Smooth muscle cell (in vitro differentiated cells): ENCODE measurements at regions not wholly inside any gene's neighbourhood (a gene's known extent, or its start where the extent isn't known, plus 50 kb on each side); places are given as distances from the start of the nearest gene placed in this dataset.

Experiments used
- DNase-seq: peaks from one replicate; lab custom pipeline; 2025; ENCODE audit not compliant: unreplicated experiment; lab: John Stamatoyannopoulos, UW
- H2AFZ ChIP-seq: fragments of 200-600 bp; sonication (generic); 2 replicates; pipeline ENCODE4 v1.6.0; 2016; ENCODE audit warnings: antibody characterized with exemption, low read depth, mild to moderate bottlenecking
- H3F3A ChIP-seq: fragments of 200-600 bp; sonication (generic); 2 replicates; pipeline ENCODE4 v1.6.0; 2017; ENCODE audit warnings: antibody characterized with exemption, low read depth
- H3K27ac ChIP-seq: fragments of 200-600 bp; sonication (generic); 2 replicates; pipeline ENCODE4 v1.5.1; 2016; ENCODE audit warnings: low read depth, mild to moderate bottlenecking
- H3K27me3 ChIP-seq: fragments of 200-600 bp; sonication (generic); 2 replicates; pipeline ENCODE4 v1.6.1; 2016; ENCODE audit warnings: low read depth, mild to moderate bottlenecking
- H3K36me3 ChIP-seq: fragments of 200-600 bp; sonication (generic); 2 replicates; pipeline ENCODE4 v1.5.1; 2016; ENCODE audit warnings: low read depth
- H3K4me1 ChIP-seq: fragments of 200-600 bp; sonication (generic); 2 replicates; pipeline ENCODE4 v1.5.1; 2016; ENCODE audit warnings: low read depth
- H3K4me2 ChIP-seq: fragments of 200-600 bp; sonication (generic); 2 replicates; pipeline ENCODE4 v1.6.0; 2016; ENCODE audit warnings: mild to moderate bottlenecking
- H3K4me3 ChIP-seq: fragments of 200-600 bp; sonication (generic); 2 replicates; pipeline ENCODE4 v1.5.1; 2016; ENCODE audit warnings: mild to moderate bottlenecking
- H3K79me2 ChIP-seq: fragments of 200-600 bp; sonication (generic); 2 replicates; pipeline ENCODE4 v1.6.0; 2016; ENCODE audit warnings: low read depth, mild to moderate bottlenecking
- H3K9ac ChIP-seq: fragments of 200-600 bp; sonication (generic); 2 replicates; pipeline ENCODE4 v1.6.0; 2016; ENCODE audit warnings: low read depth
- H3K9me3 ChIP-seq: fragments of 200-600 bp; sonication (generic); replicated peaks from 2 replicates; pipeline ENCODE4 v1.5.1; 2016; ENCODE audit warnings: low read depth
- H4K20me1 ChIP-seq: fragments of 200-600 bp; sonication (generic); 2 replicates; pipeline ENCODE4 v1.6.0; 2016; ENCODE audit warnings: low read depth
- WGBS: methylation state at CpG from one replicate; pipeline ENCODE4 v1.1.7; 2016; ENCODE audit warnings: low lambda C conversion rate; 5-methylcytosine and 5-hydroxymethylcytosine counted together
- TF ChIP-seq, protein P1 (sequence below): fragments of 200-600 bp; sonication (generic); IDR thresholded peaks from 2 replicates; pipeline ENCODE4 v1.5.1; 2017; ENCODE audit warnings: borderline replicate concordance, mild to moderate bottlenecking, antibody characterized with exemption; ENCODE audit not compliant: insufficient read depth, poor library complexity, severe bottlenecking

DNA sequence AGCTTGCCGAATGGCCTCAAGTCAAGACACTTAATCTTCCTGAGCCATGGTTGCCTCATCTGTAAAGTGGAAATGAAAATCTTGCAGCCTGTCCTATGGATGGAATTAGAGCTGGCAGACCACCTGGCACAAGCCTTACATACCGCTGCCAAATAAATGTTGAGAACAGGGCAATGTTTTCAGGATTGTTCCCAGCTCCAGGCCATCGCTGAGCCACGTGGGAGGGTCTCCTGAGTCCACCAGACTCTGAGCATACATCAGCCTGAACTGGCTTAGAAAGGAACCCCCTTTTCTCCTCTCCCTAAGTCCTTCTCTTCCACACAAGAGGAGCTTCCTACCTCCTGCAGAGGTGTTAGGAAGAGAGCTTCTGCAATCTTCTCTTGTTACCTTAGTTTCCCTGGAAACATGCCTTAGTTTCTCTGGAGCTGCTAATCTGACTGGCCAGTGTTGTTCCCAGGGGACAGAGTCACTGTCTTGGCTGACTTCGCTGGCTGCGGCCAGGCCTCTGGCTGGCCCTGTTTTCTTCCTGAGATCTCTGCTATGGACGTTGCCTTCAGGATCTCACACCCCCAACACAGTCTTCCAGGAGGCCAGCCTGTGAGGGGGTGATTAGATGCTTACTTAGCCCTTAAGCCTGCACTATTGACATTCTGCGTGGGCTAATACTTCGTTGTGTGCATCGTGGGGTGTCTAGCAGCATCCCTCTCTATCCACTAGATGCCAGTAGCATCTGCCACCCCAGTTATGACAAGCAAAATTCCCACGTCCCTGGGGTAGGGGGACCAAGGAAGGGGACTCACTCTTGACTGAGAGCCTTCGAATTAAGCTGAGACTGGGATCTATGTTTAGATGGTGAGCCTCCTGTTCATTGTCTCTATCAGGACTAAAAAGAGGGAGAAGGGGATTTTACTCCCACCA, 62.2 kb downstream of the BOD1 start:
- H3K9me3 ChIP-seq, result no peaks in the 10 kb centered on the region
- TF ChIP-seq, protein P1, sequence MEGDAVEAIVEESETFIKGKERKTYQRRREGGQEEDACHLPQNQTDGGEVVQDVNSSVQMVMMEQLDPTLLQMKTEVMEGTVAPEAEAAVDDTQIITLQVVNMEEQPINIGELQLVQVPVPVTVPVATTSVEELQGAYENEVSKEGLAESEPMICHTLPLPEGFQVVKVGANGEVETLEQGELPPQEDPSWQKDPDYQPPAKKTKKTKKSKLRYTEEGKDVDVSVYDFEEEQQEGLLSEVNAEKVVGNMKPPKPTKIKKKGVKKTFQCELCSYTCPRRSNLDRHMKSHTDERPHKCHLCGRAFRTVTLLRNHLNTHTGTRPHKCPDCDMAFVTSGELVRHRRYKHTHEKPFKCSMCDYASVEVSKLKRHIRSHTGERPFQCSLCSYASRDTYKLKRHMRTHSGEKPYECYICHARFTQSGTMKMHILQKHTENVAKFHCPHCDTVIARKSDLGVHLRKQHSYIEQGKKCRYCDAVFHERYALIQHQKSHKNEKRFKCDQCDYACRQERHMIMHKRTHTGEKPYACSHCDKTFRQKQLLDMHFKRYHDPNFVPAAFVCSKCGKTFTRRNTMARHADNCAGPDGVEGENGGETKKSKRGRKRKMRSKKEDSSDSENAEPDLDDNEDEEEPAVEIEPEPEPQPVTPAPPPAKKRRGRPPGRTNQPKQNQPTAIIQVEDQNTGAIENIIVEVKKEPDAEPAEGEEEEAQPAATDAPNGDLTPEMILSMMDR, result no peak
- no peaks in the 10 kb centered on the region for H3F3A ChIP-seq
- no peaks in the 10 kb centered on the region for H4K20me1 ChIP-seq
- H3K4me1 ChIP-seq, result peaks cover 18% of the 10 kb centered on the region
- H3K79me2 ChIP-seq, result no peaks in the 10 kb centered on the region
- H3K36me3 ChIP-seq, result no peaks in the 10 kb centered on the region
- 84% methylated on average over 12 of the region's 12 CpGs for WGBS
- H3K27me3 ChIP-seq, result peaks cover 4% of the 10 kb centered on the region
- no peak overlapping the region for H3K4me3 ChIP-seq
- no peak overlapping the region for H3K27ac ChIP-seq
- DNase-seq, result no peak
- no peak overlapping the region for H3K9ac ChIP-seq
- H2AFZ ChIP-seq, result no peak overlapping the region
- H3K4me2 ChIP-seq, result no peak overlapping the region

DNA sequence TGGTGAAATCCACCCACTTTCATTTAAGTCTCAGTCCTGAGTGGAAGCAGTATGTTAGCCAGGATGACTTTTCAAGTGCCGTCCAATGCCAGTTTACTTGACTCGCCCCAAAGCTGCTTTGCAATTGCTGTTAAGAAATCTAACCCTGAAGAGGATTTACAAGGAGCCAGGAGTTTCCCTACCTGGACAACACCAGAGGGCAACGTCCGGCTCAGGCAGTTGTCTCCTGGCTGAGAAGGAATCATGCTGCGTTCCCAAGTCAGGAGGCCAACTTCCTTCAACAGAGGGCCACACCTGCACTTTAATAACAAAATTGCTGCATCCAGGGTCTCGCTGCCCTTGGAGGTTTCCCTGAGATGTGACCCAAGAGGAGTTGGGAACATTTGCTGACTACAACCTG, 65.8 kb downstream of the BOD1 start:
- TF ChIP-seq, protein P1, result no peak
- WGBS, result 83% methylated on average over 6 of the region's 6 CpGs

GRCh38 chr5:173549644-173550043, 66.8 kb downstream of the BOD1 start:
- Histone ChIP-seq H3K9ac (no peak overlapping the region), H3K27me3 (peaks cover 4% of the 10 kb centered on the region), H3K4me2 (no peak overlapping the region), H3K27ac (no peak overlapping the region), H4K20me1 (no peaks in the 10 kb centered on the region), H3K79me2 (no peaks in the 10 kb centered on the region), H3K9me3 (no peaks in the 10 kb centered on the region), H2AFZ (no peak overlapping the region), H3K36me3 (no peaks in the 10 kb centered on the region), H3K4me1 (peaks cover 8% of the 10 kb centered on the region), H3K4me3 (no peak overlapping the region), H3F3A (no peaks in the 10 kb centered on the region)
- WGBS, result 88% methylated on average over 3 of the region's 3 CpGs
- no peak for DNase-seq
- TF ChIP-seq, protein P1, result no peak

More for the DNA sequence above, 65.8 kb downstream of the BOD1 start:
- Histone ChIP-seq H3K9ac (no peak overlapping the region), H3F3A (no peaks in the 10 kb centered on the region), H3K27me3 (peaks cover 4% of the 10 kb centered on the region), H3K36me3 (no peaks in the 10 kb centered on the region), H4K20me1 (no peaks in the 10 kb centered on the region), H3K9me3 (no peaks in the 10 kb centered on the region), H3K27ac (no peak overlapping the region), H3K4me1 (peaks cover 11% of the 10 kb centered on the region), H3K4me2 (no peak overlapping the region), H3K79me2 (no peaks in the 10 kb centered on the region), H3K4me3 (no peak overlapping the region), H2AFZ (no peak overlapping the region)
- DNase-seq, result no peak
